Tibial nerve (tissue), 4 donors: ENCODE measurements at regions not wholly inside any gene's neighbourhood (a gene's known extent, or its start where the extent isn't known, plus 50 kb on each side); places are given as distances from the start of the nearest gene placed in this dataset.

Source experiments
- DNase-seq, 2 donors: peaks; one replicate each; pipeline ENCODE4 v3.0.0-alpha.2; 2019; ENCODE audit warnings: low spot score in 2 of 2
- H3K27ac ChIP-seq, 4 donors: fragments of 200-600 bp; sonication (generic) in 3 of 4; one replicate each; pipeline ENCODE4 v1.5.1; 2017 to 2019; ENCODE audit warnings: mild to moderate bottlenecking in 1 of 4
- H3K27me3 ChIP-seq, 2 donors: fragments of 200-600 bp; sonication (generic) in 1 of 2; one replicate each; pipeline versions ENCODE4 v1.5.1 to v1.6.0; 2017 to 2019
- H3K36me3 ChIP-seq, 3 donors: fragments of 200-600 bp; sonication (generic); one replicate each; pipeline ENCODE4 v1.5.1; 2018 to 2019
- H3K4me1 ChIP-seq, 4 donors: fragments of 200-600 bp; sonication (generic) in 3 of 4; one replicate each; pipeline ENCODE4 v1.5.1; 2017 to 2019
- H3K4me3 ChIP-seq, 4 donors: fragments of 200-600 bp; sonication (generic) in 3 of 4; one replicate each; pipeline ENCODE4 v1.5.1; 2017 to 2019; ENCODE audit warnings: mild to moderate bottlenecking in 1 of 4, moderate library complexity in 1 of 4
- H3K9me3 ChIP-seq, 4 donors: fragments of 200-600 bp; sonication (generic) in 3 of 4; one replicate each; pipeline ENCODE4 v1.5.1; 2017 to 2019
- EP300 ChIP-seq, 2 donors: sonication (generic); formaldehyde crosslinking; IDR thresholded peaks; one replicate each; pipeline ENCODE4 v1.6.1; 2017; ENCODE audit warnings: antibody characterized with exemption in 2 of 2, mild to moderate bottlenecking in 1 of 2
- POLR2A ChIP-seq, 2 donors: fragments of 450-650 bp; IDR thresholded peaks; one replicate each; pipeline ENCODE4 v1.6.1; 2017; ENCODE audit warnings: antibody characterized with exemption in 2 of 2, mild to moderate bottlenecking in 2 of 2, moderate library complexity in 2 of 2
- WGBS, 2 donors: methylation state at CpG; one replicate each; pipeline ENCODE4 v1.1.5; 2018; 5-methylcytosine and 5-hydroxymethylcytosine counted together
- TF ChIP-seq, protein P1 (sequence below), 5 experiments: fragments of 200-600 bp in 3 of 5; fragments of 450-650 bp in 2 of 5; sonication (generic) in 3 of 5; IDR thresholded peaks; one replicate each; pipeline ENCODE4 v1.5.1; 2016 to 2019; ENCODE audit warnings: antibody characterized with exemption in 5 of 5, mild to moderate bottlenecking in 3 of 5, moderate library complexity in 2 of 5

DNA sequence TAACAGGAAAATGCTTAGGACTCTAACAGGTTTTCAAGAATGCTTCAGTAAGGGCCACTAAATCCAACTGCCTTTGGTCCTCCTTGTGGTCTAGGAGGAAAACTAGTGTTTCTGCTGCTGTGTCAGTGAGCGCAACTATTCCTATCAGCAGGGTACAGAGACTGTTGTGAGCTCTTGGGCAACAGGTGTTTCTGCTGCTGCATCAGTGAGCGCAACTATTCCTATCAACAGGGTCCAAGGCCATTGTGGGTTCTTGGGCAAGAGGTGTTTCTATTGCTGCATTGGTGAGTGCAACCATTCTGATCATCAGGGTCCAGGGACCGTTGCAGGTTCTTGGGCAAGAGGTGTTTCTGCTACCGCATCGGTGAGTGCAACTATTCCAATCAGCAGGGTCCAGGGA lies 256.3 kb downstream of the CDH10 start:
- DNase-seq, result no peak
- no peak overlapping the region for H3K4me3 ChIP-seq
- no peak for TF ChIP-seq POLR2A (IDR thresholded peaks at IDR 0.05)
- no peak for TF ChIP-seq EP300 (IDR thresholded peaks at IDR 0.05)
- TF ChIP-seq, protein P1, sequence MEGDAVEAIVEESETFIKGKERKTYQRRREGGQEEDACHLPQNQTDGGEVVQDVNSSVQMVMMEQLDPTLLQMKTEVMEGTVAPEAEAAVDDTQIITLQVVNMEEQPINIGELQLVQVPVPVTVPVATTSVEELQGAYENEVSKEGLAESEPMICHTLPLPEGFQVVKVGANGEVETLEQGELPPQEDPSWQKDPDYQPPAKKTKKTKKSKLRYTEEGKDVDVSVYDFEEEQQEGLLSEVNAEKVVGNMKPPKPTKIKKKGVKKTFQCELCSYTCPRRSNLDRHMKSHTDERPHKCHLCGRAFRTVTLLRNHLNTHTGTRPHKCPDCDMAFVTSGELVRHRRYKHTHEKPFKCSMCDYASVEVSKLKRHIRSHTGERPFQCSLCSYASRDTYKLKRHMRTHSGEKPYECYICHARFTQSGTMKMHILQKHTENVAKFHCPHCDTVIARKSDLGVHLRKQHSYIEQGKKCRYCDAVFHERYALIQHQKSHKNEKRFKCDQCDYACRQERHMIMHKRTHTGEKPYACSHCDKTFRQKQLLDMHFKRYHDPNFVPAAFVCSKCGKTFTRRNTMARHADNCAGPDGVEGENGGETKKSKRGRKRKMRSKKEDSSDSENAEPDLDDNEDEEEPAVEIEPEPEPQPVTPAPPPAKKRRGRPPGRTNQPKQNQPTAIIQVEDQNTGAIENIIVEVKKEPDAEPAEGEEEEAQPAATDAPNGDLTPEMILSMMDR (IDR thresholded peaks at IDR 0.05), result no peak
- no peak overlapping the region for H3K27ac ChIP-seq
- no peaks in the 10 kb centered on the region for H3K36me3 ChIP-seq
- no peaks in the 10 kb centered on the region for H3K27me3 ChIP-seq
- peaks cover 0 to 9% (median 0%) of the 10 kb centered on the region in 4 donors for H3K9me3 ChIP-seq
- H3K4me1 ChIP-seq, result no peaks in the 10 kb centered on the region
- 89 to 95% methylated on average over 5 of the region's 5 CpGs for WGBS, 2 donors

DNA sequence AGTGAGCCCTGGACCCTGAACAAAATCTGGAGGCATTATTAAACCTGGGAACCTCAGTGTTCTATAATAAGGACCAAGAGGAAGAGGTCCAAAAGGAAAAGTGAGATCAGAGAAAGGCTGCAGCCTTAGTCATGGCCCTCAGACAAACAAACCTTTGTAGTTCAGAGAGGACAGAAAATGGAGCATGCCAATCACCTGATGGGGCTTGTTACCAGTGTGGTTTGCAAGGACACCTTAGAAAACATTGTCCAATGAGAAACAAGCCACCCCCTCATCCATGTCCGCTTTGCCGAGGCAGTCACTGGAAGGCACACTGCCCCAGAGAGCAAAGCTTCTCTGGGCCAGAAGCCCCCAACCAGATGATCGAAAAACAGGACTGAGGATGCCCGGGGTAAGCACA lies 254.8 kb downstream of the CDH10 start:
- Histone ChIP-seq H3K4me1 (no peaks in the 10 kb centered on the region), H3K27me3 (no peaks in the 10 kb centered on the region), H3K27ac (no peak overlapping the region), H3K4me3 (no peak overlapping the region), H3K9me3 (peaks cover 0 to 9% (median 0%) of the 10 kb centered on the region in 4 donors), H3K36me3 (no peaks in the 10 kb centered on the region)
- DNase-seq, result no peak
- TF ChIP-seq POLR2A (IDR thresholded peaks at IDR 0.05), result no peak
- TF ChIP-seq EP300 (IDR thresholded peaks at IDR 0.05), result no peak
- TF ChIP-seq, protein P1 (IDR thresholded peaks at IDR 0.05), result no peak
- 91 to 92% methylated on average over 4 of the region's 4 CpGs for WGBS, 2 donors

DNA sequence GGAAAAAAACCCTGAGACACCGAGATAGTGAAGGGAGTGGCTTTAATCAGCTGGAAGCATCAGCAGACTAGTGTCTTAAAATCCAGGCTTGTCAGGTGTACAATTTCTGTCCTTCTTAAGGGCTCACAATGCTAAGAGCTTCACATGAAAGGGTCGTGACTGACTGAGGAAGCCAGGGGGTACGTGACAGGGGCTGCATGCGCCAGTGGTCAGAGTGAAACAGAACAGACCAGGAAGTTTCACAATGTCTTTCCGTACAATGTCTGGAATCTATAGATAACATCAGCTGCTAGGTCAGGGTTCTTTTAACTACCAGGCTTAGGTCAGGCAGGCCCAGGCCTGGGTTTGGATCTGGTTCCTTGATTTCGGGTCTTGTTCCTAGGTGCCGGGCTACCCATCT lies 253.0 kb downstream of the CDH10 start:
- 78 to 82% methylated on average over 7 of the region's 7 CpGs for WGBS, 2 donors

DNA sequence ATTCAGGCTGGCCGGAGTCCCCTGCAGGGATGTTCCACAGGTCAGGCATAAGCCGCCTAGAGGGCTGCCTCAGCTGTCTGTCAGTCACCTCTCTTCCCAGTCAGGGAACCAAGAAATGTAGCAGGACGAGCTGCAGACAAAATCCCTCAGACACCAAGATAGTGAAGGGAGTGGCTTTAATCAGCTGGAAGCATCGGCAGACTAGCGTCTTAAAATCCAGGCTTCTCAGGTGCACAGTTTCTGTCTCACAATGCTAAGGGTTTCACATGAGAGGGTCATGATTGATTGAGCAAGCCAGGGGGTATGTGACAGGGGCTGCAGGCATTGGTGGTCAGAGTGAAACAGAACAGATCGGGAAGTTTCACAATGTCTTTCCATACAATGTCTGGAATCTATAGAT lies 247.2 kb downstream of the CDH10 start:
- H3K4me3 ChIP-seq, result no peak overlapping the region
- H3K4me1 ChIP-seq, result no peaks in the 10 kb centered on the region
- DNase-seq, result no peak
- peaks cover 0 to 7% (median 0%) of the 10 kb centered on the region in 4 donors for H3K9me3 ChIP-seq
- TF ChIP-seq, protein P1 (IDR thresholded peaks at IDR 0.05), result no peak
- TF ChIP-seq EP300 (IDR thresholded peaks at IDR 0.05) (no peak), POLR2A (IDR thresholded peaks at IDR 0.05) (no peak)
- H3K36me3 ChIP-seq, result no peaks in the 10 kb centered on the region
- WGBS, 2 donors, result 87 to 90% methylated on average over 6 of the region's 6 CpGs
- H3K27ac ChIP-seq, result no peak overlapping the region
- H3K27me3 ChIP-seq, result no peaks in the 10 kb centered on the region

More for the DNA sequence above, 253.0 kb downstream of the CDH10 start:
- TF ChIP-seq POLR2A (IDR thresholded peaks at IDR 0.05), result no peak
- TF ChIP-seq, protein P1 (IDR thresholded peaks at IDR 0.05), result no peak
- Histone ChIP-seq H3K27me3 (no peaks in the 10 kb centered on the region), H3K4me3 (no peak overlapping the region), H3K4me1 (no peaks in the 10 kb centered on the region), H3K9me3 (peaks cover 0 to 9% (median 0%) of the 10 kb centered on the region in 4 donors), H3K27ac (no peak overlapping the region), H3K36me3 (no peaks in the 10 kb centered on the region)
- DNase-seq, result no peak

DNA sequence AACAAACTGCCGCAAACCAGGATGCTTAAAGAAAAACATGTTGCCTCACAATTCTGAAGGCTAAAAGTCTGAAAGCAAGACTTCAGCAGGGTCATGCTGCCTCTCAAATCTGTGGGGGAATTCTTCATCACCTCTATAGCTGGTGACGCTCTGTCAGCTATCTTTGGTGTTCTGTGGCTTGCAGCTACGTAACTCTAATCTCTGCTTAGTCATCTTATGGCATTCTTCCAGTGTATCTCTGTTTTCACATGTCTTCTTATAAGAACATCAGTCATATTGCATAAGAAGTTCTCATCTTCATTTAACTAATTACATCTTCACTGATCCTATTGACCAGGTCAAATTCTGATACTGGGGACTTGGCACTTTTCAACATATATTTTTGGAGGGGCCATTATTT lies 243.0 kb downstream of the CDH10 start:
- peaks cover 0 to 7% (median 0%) of the 10 kb centered on the region in 4 donors for H3K9me3 ChIP-seq
- H3K36me3 ChIP-seq, result no peaks in the 10 kb centered on the region
- TF ChIP-seq EP300 (IDR thresholded peaks at IDR 0.05), result no peak
- no peak overlapping the region for H3K4me3 ChIP-seq
- H3K27me3 ChIP-seq, result no peaks in the 10 kb centered on the region
- DNase-seq, result no peak
- WGBS, 2 donors, result 57 to 61% methylated on average over 3 of the region's 3 CpGs
- H3K27ac ChIP-seq, result no peak overlapping the region
- H3K4me1 ChIP-seq, result no peaks in the 10 kb centered on the region

DNA sequence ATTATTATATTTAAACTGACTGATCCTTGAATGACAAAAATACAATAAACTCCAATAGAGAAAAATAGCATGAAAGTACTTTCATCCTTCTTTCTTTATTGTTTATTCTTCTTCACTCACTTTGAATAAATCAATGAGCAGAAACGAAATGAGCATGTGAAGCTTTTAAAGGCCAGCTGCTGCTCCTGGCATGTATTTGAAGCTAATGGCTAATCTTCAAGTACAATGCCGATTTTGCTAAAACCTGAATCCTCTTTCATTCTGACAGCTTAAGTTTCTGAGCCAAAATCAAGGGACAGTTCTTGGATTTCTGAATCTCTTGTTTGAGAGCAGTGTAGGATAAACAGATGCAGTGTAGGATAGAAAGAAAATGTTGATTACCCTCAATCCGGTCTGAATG lies 237.3 kb downstream of the CDH10 start:
- WGBS, 2 donors, result 60 to 61% methylated on average over 3 of the region's 3 CpGs
- no peak for TF ChIP-seq POLR2A (IDR thresholded peaks at IDR 0.05)
- TF ChIP-seq, protein P1 (IDR thresholded peaks at IDR 0.05), result no peak
- no peak for TF ChIP-seq EP300 (IDR thresholded peaks at IDR 0.05)
- DNase-seq, result no peak

More for the DNA sequence above, 237.3 kb downstream of the CDH10 start:
- no peaks in the 10 kb centered on the region for H3K36me3 ChIP-seq
- H3K9me3 ChIP-seq, result no peaks in the 10 kb centered on the region
- H3K4me1 ChIP-seq, result no peaks in the 10 kb centered on the region
- H3K27ac ChIP-seq, result no peak overlapping the region
- H3K27me3 ChIP-seq, result no peaks in the 10 kb centered on the region
- H3K4me3 ChIP-seq, result no peak overlapping the region
